ENCODE measurements at regions not wholly inside any gene's neighbourhood (a gene's known extent, or its start where the extent isn't known, plus 50 kb on each side); places are given as distances from the start of the nearest gene placed in this dataset.

GRCh38 chr7:47093320-47094234 is 488.3 kb downstream of the TNS3 start:
- H3K27me3 Mint-ChIP-seq (ENCODE audit: insufficient read depth, low read depth, poor library complexity): peaks cover 4% of the 10 kb centered on the region
- Histone ChIP-seq H3K4me3 (no peak overlapping the region), H3K4me2 (no peak overlapping the region), H3K4me1 (ENCODE audit: insufficient read depth) (no peaks in the 10 kb centered on the region), H3K27me3 (ENCODE audit: insufficient read depth) (no peaks in the 10 kb centered on the region), H3K9me2 (ENCODE audit: insufficient read depth) (no peaks in the 10 kb centered on the region), H3F3A (replicated peaks; ENCODE audit: low read depth) (no peaks in the 10 kb centered on the region), H3K36me3 (ENCODE audit: insufficient read depth) (no peaks in the 10 kb centered on the region), H3K27ac (ENCODE audit: low read depth) (no peak overlapping the region), H2AFZ (no peak overlapping the region), H4K20me1 (replicated peaks; ENCODE audit: insufficient read depth) (no peaks in the 10 kb centered on the region), H3K79me2 (replicated peaks; ENCODE audit: insufficient read depth) (no peaks in the 10 kb centered on the region)
- ATAC-seq (no peak), DNase-seq (ENCODE audit: low spot score) (no peak)
- no peaks in the 10 kb centered on the region; the same call in 2 of the 3 replicates for H3K9me3 Mint-ChIP-seq
- no peak for TF ChIP-seq NANOG (IDR thresholded peaks at IDR 0.05; ENCODE audit: borderline replicate concordance)
- H3K4me3 Mint-ChIP-seq: no peak overlapping the region
- no peak overlapping the region for H3K27ac Mint-ChIP-seq
- H3K4me1 Mint-ChIP-seq: no peaks in the 10 kb centered on the region
- no peaks in the 10 kb centered on the region for H3K36me3 Mint-ChIP-seq (ENCODE audit: low read depth)

- Histone ChIP-seq H3K79me2 (replicated peaks; ENCODE audit: insufficient read depth) (no peaks in the 10 kb centered on the region), H3K36me3 (ENCODE audit: insufficient read depth) (no peaks in the 10 kb centered on the region), H4K20me1 (replicated peaks; ENCODE audit: insufficient read depth) (no peaks in the 10 kb centered on the region), H3K27me3 (ENCODE audit: insufficient read depth) (no peaks in the 10 kb centered on the region), H3K9me2 (ENCODE audit: insufficient read depth) (no peaks in the 10 kb centered on the region), H3K27ac (ENCODE audit: low read depth) (no peak overlapping the region), H2AFZ (no peak overlapping the region), H3K4me2 (no peak overlapping the region), H3F3A (replicated peaks; ENCODE audit: low read depth) (no peaks in the 10 kb centered on the region), H3K4me3 (no peak overlapping the region), H3K4me1 (ENCODE audit: insufficient read depth) (no peaks in the 10 kb centered on the region)
- peaks cover 8% of the 10 kb centered on the region for H3K27me3 Mint-ChIP-seq (ENCODE audit: insufficient read depth, low read depth, poor library complexity)
- ATAC-seq (no peak), DNase-seq (ENCODE audit: low spot score) (no peak)
- H3K36me3 Mint-ChIP-seq (ENCODE audit: low read depth): no peaks in the 10 kb centered on the region
- H3K4me3 Mint-ChIP-seq: no peak overlapping the region
- no peak overlapping the region for H3K27ac Mint-ChIP-seq
- no peaks in the 10 kb centered on the region for H3K4me1 Mint-ChIP-seq
- H3K9me3 Mint-ChIP-seq: no peaks in the 10 kb centered on the region; the same call in 2 of the 3 replicates
- no peak for TF ChIP-seq NANOG (IDR thresholded peaks at IDR 0.05; ENCODE audit: borderline replicate concordance)
- no peak for TF ChIP-seq CREB1 (CRISPR knock-in tag; IDR thresholded peaks at IDR 0.05; ENCODE audit: low read depth)
- TF ChIP-seq ZNF331 (CRISPR knock-in tag; IDR thresholded peaks at IDR 0.05; ENCODE audit: low read depth): no peak
- no peak for TF ChIP-seq EZH2 (IDR thresholded peaks at IDR 0.05; ENCODE audit: low read depth, unreplicated experiment)
- no peak for TF ChIP-seq REST (IDR thresholded peaks at IDR 0.05; ENCODE audit: unreplicated experiment)
- no peak for TF ChIP-seq JUNB (IDR thresholded peaks at IDR 0.05; ENCODE audit: unreplicated experiment)
- TF ChIP-seq, protein P1, sequence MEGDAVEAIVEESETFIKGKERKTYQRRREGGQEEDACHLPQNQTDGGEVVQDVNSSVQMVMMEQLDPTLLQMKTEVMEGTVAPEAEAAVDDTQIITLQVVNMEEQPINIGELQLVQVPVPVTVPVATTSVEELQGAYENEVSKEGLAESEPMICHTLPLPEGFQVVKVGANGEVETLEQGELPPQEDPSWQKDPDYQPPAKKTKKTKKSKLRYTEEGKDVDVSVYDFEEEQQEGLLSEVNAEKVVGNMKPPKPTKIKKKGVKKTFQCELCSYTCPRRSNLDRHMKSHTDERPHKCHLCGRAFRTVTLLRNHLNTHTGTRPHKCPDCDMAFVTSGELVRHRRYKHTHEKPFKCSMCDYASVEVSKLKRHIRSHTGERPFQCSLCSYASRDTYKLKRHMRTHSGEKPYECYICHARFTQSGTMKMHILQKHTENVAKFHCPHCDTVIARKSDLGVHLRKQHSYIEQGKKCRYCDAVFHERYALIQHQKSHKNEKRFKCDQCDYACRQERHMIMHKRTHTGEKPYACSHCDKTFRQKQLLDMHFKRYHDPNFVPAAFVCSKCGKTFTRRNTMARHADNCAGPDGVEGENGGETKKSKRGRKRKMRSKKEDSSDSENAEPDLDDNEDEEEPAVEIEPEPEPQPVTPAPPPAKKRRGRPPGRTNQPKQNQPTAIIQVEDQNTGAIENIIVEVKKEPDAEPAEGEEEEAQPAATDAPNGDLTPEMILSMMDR (conservative IDR thresholded peaks at IDR 0.05; ENCODE audit: low read depth in 2 of 2): no peak
- no peak for TF ChIP-seq EZH2phosphoT487 (IDR thresholded peaks at IDR 0.05; ENCODE audit: unreplicated experiment)
- TF ChIP-seq, protein P2, sequence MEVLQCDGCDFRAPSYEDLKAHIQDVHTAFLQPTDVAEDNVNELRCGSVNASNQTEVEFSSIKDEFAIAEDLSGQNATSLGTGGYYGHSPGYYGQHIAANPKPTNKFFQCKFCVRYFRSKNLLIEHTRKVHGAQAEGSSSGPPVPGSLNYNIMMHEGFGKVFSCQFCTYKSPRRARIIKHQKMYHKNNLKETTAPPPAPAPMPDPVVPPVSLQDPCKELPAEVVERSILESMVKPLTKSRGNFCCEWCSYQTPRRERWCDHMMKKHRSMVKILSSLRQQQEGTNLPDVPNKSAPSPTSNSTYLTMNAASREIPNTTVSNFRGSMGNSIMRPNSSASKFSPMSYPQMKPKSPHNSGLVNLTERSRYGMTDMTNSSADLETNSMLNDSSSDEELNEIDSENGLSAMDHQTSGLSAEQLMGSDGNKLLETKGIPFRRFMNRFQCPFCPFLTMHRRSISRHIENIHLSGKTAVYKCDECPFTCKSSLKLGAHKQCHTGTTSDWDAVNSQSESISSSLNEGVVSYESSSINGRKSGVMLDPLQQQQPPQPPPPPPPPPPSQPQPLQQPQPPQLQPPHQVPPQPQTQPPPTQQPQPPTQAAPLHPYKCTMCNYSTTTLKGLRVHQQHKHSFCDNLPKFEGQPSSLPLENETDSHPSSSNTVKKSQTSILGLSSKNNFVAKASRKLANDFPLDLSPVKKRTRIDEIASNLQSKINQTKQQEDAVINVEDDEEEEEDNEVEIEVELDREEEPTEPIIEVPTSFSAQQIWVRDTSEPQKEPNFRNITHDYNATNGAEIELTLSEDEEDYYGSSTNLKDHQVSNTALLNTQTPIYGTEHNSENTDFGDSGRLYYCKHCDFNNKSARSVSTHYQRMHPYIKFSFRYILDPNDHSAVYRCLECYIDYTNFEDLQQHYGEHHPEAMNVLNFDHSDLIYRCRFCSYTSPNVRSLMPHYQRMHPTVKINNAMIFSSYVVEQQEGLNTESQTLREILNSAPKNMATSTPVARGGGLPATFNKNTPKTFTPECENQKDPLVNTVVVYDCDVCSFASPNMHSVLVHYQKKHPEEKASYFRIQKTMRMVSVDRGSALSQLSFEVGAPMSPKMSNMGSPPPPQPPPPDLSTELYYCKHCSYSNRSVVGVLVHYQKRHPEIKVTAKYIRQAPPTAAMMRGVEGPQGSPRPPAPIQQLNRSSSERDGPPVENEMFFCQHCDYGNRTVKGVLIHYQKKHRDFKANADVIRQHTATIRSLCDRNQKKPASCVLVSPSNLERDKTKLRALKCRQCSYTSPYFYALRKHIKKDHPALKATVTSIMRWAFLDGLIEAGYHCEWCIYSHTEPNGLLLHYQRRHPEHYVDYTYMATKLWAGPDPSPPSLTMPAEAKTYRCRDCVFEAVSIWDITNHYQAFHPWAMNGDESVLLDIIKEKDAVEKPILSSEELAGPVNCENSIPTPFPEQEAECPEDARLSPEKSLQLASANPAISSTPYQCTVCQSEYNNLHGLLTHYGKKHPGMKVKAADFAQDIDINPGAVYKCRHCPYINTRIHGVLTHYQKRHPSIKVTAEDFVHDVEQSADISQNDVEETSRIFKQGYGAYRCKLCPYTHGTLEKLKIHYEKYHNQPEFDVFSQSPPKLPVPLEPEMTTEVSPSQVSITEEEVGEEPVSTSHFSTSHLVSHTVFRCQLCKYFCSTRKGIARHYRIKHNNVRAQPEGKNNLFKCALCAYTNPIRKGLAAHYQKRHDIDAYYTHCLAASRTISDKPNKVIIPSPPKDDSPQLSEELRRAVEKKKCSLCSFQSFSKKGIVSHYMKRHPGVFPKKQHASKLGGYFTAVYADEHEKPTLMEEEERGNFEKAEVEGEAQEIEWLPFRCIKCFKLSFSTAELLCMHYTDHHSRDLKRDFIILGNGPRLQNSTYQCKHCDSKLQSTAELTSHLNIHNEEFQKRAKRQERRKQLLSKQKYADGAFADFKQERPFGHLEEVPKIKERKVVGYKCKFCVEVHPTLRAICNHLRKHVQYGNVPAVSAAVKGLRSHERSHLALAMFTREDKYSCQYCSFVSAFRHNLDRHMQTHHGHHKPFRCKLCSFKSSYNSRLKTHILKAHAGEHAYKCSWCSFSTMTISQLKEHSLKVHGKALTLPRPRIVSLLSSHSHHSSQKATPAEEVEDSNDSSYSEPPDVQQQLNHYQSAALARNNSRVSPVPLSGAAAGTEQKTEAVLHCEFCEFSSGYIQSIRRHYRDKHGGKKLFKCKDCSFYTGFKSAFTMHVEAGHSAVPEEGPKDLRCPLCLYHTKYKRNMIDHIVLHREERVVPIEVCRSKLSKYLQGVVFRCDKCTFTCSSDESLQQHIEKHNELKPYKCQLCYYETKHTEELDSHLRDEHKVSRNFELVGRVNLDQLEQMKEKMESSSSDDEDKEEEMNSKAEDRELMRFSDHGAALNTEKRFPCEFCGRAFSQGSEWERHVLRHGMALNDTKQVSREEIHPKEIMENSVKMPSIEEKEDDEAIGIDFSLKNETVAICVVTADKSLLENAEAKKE (CRISPR knock-in tag; IDR thresholded peaks at IDR 0.05): no peak
These were observed 489.6 kb downstream of the TNS3 start for GRCh38 chr7:47092336-47092735.
